ENCODE measurements at regions not wholly inside any gene's neighbourhood (a gene's known extent, or its start where the extent isn't known, plus 50 kb on each side); places are given as distances from the start of the nearest gene placed in this dataset.
"Not testable (repeated sequence)": the region's sequence is repeated elsewhere in the genome, so short reads cannot be mapped to it uniquely, and the experiment has no call there.

DNA sequence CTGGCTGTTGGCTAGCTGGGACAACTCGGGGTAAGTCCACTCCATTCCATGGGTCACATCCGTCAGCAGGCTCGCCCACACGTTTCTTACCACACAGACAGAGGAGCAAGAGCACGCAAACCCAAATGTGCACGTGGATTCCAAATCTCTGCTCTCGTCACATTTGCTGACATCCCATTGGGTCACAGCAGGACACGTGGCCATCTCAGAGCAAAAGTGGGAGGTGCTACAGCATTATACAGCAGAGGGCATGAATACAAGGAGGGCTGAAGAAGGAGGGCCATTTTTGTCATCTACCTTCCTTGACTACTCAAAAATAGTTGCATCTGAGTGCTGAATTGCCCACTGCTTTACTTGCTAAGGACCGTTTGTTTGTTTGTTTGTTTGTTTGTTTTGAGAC lies 84.7 kb downstream of the RBBP6 start:
- CTCF ChIA-PET = no interaction called here
- peaks cover 7% of the 10 kb centered on the region for H3K27me3 Mint-ChIP-seq

DNA sequence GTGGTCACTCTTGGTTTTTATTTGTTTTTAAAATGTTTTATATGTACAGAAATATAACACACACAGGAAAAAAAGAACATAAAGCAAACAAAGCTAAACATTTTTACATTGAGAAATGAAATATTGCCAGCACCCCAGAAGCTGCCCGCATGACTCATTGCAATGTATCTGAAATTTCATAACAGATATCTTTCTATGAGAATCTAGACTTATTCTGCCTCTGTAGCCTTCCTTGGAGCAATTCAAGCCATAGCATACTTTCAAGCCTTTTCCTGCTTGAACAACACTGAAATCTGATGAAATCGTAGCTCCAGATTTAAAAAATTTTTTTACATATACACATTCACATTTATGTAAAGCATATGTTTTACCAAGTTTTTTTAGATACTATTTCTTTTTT lies 86.9 kb downstream of the RBBP6 start:
- Mint-ChIP-seq H3K4me1 (no peaks in the 10 kb centered on the region), H3K36me3 (ENCODE audit: low read depth) (no peaks in the 10 kb centered on the region), H3K27ac (no peak overlapping the region), H3K27me3 (peaks cover 5% of the 10 kb centered on the region), H3K4me3 (no peak overlapping the region), H3K9me3 (no peaks in the 10 kb centered on the region)
- ChIA-PET CTCF (interaction anchor here (0.6 kb wide), 1 partner anchor 763 kb away, joined by 3 read pairs; no protein-coding TSS in a partner anchor), POLR2A (no interaction called here)
- DNase-seq = no peak

More for the DNA sequence above, 84.7 kb downstream of the RBBP6 start:
- POLR2A ChIA-PET = no interaction called here
- H3K9me3 Mint-ChIP-seq = no peaks in the 10 kb centered on the region
- H3K4me1 Mint-ChIP-seq = no peaks in the 10 kb centered on the region
- no peak overlapping the region for H3K27ac Mint-ChIP-seq
- no peak overlapping the region for H3K4me3 Mint-ChIP-seq
- no peaks in the 10 kb centered on the region for H3K36me3 Mint-ChIP-seq (ENCODE audit: low read depth)
- no peak for DNase-seq

DNA sequence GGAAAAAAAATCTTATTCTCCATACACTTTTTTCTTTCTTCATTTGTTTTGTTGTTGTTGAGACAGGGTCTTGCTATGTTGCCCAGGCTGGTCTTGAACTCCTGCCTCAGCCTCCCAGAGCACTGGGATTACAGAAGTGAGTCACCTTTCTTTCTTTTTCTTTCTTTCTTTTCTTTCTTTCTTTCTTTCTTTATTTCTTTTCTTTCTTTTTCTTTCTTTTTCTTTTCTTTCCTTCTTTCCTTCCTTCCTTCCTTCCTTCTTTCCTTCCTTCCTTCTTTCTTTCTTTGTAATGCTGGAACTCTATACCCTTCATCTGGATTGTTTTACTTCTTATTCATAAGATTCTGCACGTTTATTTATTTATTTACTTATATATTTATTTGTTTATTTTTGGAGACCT lies 94.5 kb upstream of the TNRC6A start:
- H3K27ac Mint-ChIP-seq = no peak overlapping the region
- no peaks in the 10 kb centered on the region for H3K4me1 Mint-ChIP-seq
- H3K36me3 Mint-ChIP-seq (ENCODE audit: low read depth) = no peaks in the 10 kb centered on the region
- ChIA-PET CTCF (no interaction called here), POLR2A (no interaction called here)
- no peak overlapping the region for H3K4me3 Mint-ChIP-seq
- peaks cover 5% of the 10 kb centered on the region for H3K27me3 Mint-ChIP-seq
- DNase-seq = no peak
- H3K9me3 Mint-ChIP-seq = no peaks in the 10 kb centered on the region

DNA sequence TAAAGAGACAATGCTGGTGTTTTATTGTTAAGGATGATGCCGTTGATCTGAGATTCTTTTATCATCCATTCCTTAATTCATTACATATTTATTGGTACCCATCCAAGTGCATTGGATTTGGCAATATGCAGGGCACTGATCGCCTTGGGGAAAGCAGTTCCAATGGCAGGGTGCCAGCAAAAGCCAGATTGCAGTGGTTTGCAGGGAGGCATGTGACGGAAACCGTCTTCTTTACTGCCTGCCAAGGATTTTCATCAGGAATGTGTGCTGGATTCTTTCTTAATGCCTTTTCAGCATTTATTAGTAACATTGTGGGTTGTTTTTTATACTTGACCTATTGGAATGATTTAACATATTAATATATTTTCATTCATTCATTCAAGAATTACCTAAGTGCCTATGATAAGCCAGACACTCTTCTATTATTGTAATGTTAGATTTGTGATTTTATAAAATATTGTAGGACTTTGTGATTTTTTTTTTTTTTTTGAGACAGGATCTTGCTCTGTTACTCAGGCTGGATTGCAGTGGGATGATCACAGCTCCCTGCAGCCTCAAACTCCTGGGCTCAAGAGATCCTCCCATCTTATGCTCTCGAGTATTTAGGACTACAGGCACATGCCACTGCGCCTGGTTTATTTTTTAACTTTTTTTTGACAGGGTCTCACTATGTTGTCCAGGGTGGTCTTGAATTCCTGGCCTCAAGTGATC lies 93.4 kb upstream of the TNRC6A start:
- H3K36me3 Mint-ChIP-seq (ENCODE audit: low read depth) = no peaks in the 10 kb centered on the region
- POLR2A ChIA-PET = no interaction called here
- CTCF ChIA-PET = no interaction called here
- DNase-seq = no peak
- H3K27ac Mint-ChIP-seq = no peak overlapping the region
- no peaks in the 10 kb centered on the region for H3K9me3 Mint-ChIP-seq
- H3K4me3 Mint-ChIP-seq = no peak overlapping the region
- no peaks in the 10 kb centered on the region for H3K4me1 Mint-ChIP-seq
- H3K27me3 Mint-ChIP-seq = peaks cover 2% of the 10 kb centered on the region

DNA sequence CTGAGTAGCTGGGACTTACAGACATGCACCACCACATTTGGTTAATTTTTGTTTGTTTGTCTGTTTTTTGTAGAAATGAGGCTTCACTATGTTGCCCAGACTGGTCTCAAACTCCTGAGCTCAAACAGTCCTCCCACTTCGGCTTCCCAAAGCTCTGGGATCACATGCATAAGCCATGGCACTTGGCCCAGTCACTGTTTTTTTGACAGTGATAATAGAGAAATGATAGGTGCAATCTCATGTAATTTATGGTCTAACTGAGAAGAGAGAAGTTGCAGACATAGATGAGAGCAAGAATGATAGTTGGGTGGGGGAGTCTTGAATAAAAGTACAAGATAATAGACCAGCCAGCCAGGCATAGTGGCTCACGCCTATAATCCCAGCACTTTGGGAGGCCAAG lies 89.7 kb upstream of the TNRC6A start:
- ChIA-PET POLR2A (no interaction called here), CTCF (interaction anchor here (0.6 kb wide), 2 partner anchors 131 to 644 kb away, joined by 3 to 4 read pairs; no protein-coding TSS in a partner anchor)
- H3K27me3 Mint-ChIP-seq = no peaks in the 10 kb centered on the region
- no peaks in the 10 kb centered on the region for H3K9me3 Mint-ChIP-seq
- no peaks in the 10 kb centered on the region for H3K36me3 Mint-ChIP-seq (ENCODE audit: low read depth)
- H3K4me1 Mint-ChIP-seq = no peaks in the 10 kb centered on the region
- DNase-seq = no peak
- no peak overlapping the region for H3K27ac Mint-ChIP-seq
- no peak overlapping the region for H3K4me3 Mint-ChIP-seq

DNA sequence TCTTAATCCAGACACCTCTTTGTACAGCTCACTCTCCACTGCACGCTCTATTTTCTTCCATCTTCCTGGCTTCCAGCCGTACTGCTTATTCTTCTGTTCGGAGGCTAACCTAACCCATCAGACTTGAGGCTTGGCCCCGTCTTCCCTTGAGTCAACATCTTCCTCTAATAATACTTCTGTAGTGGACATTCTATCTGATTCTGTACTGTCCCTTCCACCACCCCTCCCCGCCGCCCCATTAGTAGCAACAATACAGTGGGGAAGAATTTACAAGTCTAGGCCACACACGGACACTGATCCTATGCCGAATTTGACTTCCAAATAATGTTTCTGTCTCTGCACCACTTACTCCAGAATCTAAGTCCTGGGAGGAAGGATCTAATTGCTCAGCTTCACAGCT lies 86.0 kb upstream of the TNRC6A start:
- no peak overlapping the region for H3K4me3 Mint-ChIP-seq
- H3K9me3 Mint-ChIP-seq = no peaks in the 10 kb centered on the region
- no peaks in the 10 kb centered on the region for H3K4me1 Mint-ChIP-seq
- ChIA-PET POLR2A (no interaction called here), CTCF (no interaction called here)
- no peak for DNase-seq
- no peak overlapping the region for H3K27ac Mint-ChIP-seq
- no peaks in the 10 kb centered on the region for H3K36me3 Mint-ChIP-seq (ENCODE audit: low read depth)
- H3K27me3 Mint-ChIP-seq = no peaks in the 10 kb centered on the region

DNA sequence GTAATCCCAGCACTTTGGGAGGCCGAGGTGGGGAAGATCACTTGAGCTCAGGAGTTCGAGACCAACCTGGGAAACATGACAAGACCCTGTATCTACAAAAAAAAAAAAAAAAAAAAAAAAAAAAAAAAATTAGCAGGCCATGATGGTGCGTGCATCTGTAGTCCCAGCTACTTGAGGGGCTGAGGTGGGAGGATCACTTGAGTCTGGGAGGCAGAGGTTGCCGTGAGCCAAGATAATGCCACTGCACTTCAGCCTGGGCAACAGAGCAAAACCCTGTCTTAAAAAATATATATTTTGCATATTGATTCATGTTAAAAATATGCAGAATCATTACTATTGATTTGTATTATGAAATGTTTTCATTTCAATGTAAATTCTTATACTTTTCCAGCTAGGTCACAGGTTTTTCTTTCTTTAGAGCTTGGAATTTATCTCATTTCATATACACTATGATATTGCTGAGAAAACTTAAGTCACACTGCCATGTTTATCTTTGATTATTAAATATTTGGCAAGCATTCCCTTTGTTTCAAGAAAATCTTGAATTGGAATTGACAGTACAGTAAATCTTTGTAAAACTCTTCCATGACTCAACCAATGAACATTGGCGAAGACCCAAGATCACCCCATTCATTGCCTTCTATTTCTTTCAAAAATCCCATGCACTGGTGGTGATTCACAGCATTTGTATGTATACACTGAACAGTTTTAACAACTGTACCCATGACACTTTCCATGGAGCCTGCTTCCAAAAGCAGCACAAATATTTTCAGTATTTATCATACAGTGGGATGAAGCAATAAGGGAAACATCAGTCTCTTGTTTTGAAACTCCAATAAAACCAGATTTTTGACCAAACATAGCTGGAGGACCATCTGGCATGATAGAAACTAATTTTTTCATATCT lies 83.5 kb upstream of the TNRC6A start:
- H3K27me3 Mint-ChIP-seq = no peaks in the 10 kb centered on the region
- CTCF ChIA-PET = no interaction called here
- POLR2A ChIA-PET = no interaction called here
- DNase-seq = no peak
- no peaks in the 10 kb centered on the region for H3K36me3 Mint-ChIP-seq (ENCODE audit: low read depth)
- H3K27ac Mint-ChIP-seq = no peak overlapping the region
- no peak overlapping the region for H3K4me3 Mint-ChIP-seq
- H3K9me3 Mint-ChIP-seq = no peaks in the 10 kb centered on the region
- no peaks in the 10 kb centered on the region for H3K4me1 Mint-ChIP-seq

DNA sequence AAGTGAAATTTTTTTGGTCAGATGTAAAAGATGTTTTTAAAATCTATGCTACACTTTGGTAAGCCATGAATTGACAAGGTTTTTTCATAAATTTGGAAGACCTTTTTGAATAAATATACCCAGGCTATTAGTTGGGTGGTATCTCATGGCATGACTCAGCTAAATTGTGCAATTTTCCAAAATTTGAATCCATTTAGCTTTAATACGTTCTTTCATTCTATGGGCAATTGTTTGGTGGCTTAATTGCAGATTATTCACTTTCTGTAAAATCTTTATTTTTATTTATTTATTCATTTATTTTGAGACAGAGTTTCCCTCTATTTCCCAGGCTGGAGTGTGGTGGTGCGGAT lies 82.8 kb upstream of the TNRC6A start:
- no peak overlapping the region for H3K4me3 Mint-ChIP-seq
- no peaks in the 10 kb centered on the region for H3K9me3 Mint-ChIP-seq
- no peak for DNase-seq
- POLR2A ChIA-PET = no interaction called here
- H3K36me3 Mint-ChIP-seq (ENCODE audit: low read depth) = no peaks in the 10 kb centered on the region
- H3K27ac Mint-ChIP-seq = no peak overlapping the region
- no peaks in the 10 kb centered on the region for H3K27me3 Mint-ChIP-seq
- H3K4me1 Mint-ChIP-seq = no peaks in the 10 kb centered on the region
- CTCF ChIA-PET = no interaction called here

DNA sequence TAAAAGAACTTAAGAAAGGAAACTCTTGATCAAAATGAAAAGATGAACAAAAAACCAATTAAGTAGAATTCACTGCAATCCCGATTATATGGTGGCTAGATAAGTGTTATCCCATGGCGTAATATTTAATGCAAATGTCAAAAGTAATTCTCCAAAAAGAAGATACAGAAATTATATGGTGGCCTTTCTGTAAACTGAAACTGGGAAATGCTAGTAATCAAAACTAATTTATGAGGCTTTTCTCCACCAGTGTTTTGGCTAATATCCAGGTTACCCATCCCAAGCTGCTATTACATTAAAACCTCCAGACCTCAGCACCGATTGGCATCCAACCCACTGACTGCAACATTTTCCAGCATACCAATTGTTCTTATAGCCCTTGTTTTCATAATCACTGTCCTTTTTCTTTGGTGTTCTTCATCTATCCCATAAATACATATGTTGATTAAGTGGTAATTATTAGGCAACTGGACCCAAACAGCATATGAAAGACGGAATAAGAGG lies 77.2 kb upstream of the TNRC6A start:
- Mint-ChIP-seq H3K36me3 (ENCODE audit: low read depth) (no peaks in the 10 kb centered on the region), H3K4me3 (no peak overlapping the region), H3K27ac (no peak overlapping the region), H3K4me1 (no peaks in the 10 kb centered on the region), H3K9me3 (no peaks in the 10 kb centered on the region), H3K27me3 (no peaks in the 10 kb centered on the region)
- POLR2A ChIA-PET = no interaction called here
- DNase-seq = no peak
- CTCF ChIA-PET = no interaction called here

DNA sequence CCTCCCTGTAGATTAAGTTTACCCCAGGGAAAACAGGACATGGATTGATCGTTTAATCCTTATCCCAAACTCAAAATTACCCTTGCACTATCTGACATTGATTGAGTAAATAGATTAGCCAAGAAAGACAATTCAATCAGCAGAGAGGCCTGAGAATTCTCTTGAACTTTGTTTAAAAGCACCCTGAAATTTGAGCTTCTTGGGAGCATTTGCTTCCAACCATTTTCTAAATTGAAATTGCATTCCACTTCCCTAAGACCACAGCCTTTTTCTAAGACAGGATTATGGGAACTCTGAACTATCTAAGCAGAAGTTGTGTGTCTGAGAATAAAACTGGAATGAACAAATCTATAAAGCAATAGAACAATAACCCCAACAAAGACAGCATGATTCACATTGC lies 76.6 kb upstream of the TNRC6A start:
- CTCF ChIA-PET = no interaction called here
- Mint-ChIP-seq H3K27me3 (no peaks in the 10 kb centered on the region), H3K36me3 (ENCODE audit: low read depth) (no peaks in the 10 kb centered on the region), H3K4me1 (no peaks in the 10 kb centered on the region), H3K27ac (no peak overlapping the region), H3K4me3 (no peak overlapping the region), H3K9me3 (no peaks in the 10 kb centered on the region)
- POLR2A ChIA-PET = no interaction called here
- no peak for DNase-seq

DNA sequence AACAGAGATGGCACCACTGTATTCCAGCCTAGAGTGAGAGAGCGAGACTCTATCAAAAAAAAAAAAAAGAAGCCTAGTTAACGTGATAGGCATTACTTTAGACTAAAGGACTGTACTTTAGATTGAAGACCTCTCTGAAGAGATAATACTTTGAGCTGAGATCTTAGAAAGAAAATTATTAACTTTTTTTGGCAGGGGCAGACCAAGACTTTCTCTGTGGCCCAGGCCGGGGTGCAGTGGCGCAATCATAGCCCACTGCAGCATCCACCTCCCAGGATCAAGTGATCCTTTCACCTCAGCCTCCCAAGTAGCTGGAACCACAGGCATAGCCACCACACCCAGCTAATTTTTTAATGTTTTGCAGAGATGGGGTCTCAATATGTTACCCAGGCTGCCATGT lies 75.7 kb upstream of the TNRC6A start:
- H3K4me3 Mint-ChIP-seq = no peak overlapping the region
- no peaks in the 10 kb centered on the region for H3K4me1 Mint-ChIP-seq
- no peak for DNase-seq
- no peak overlapping the region for H3K27ac Mint-ChIP-seq
- H3K9me3 Mint-ChIP-seq = no peaks in the 10 kb centered on the region
- POLR2A ChIA-PET = no interaction called here
- H3K27me3 Mint-ChIP-seq = no peaks in the 10 kb centered on the region
- no peaks in the 10 kb centered on the region for H3K36me3 Mint-ChIP-seq (ENCODE audit: low read depth)
- CTCF ChIA-PET = interaction anchor here (0.6 kb wide), 2 partner anchors 759 to 1557 kb away, joined by 3 to 4 read pairs; no protein-coding TSS in a partner anchor

DNA sequence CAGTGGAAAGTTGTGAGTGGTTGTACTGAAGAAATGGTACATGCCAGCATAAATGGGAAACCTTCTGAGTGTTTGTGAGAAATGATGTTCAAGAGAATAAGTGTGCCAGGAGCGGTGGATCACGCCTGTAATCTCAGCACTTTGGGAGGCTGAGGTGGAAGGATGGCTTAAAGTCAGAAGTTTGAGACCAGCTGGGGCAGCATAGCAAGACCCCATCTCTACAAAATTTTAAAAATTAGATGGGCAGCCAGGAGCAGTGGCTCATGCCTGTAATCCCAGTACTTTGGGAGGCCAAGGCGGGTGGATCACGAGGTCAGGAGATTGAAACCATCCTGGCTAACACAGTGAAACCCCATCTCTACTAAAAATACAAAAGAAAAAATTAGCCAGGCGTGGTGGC lies 63.5 kb upstream of the TNRC6A start:
- POLR2A ChIA-PET = not testable (repeated sequence)

DNA sequence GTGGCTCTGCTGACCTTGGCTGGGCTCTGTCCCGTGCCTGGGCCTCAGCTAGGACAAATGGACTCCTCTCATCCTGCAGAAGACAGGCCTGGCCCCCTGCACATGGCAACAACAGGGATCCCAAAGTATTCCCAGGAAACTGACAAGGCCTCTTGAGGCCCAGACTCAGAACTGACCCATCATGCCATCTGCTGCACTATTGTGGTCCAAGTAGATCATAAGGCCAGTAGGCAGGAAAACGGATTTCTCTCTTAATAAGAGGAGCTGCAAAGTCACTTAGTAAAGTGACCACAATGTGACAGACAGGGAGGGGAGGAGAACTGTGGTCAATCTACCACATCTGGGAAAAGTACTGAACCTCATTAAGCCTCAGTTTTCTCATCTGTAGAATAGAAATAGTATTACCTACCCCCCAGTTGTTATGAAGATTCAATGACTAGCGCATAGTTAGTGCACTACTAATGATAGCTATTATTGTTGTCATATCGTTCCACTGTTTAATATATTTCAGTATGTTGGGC lies 62.1 kb upstream of the TNRC6A start:
- Mint-ChIP-seq H3K9me3 (no peaks in the 10 kb centered on the region), H3K27me3 (no peaks in the 10 kb centered on the region), H3K36me3 (ENCODE audit: low read depth) (no peaks in the 10 kb centered on the region), H3K4me1 (peaks cover 15% of the 10 kb centered on the region), H3K27ac (no peak overlapping the region), H3K4me3 (no peak overlapping the region)
- no peak for DNase-seq
- ChIA-PET POLR2A (no interaction called here), CTCF (interaction anchor here (0.7 kb wide), 1 partner anchor 11 kb away, joined by 3 read pairs; no protein-coding TSS in a partner anchor)

More for the DNA sequence above, 63.5 kb upstream of the TNRC6A start:
- not testable (repeated sequence) for H3K4me3 Mint-ChIP-seq; H3K9me3 Mint-ChIP-seq; H3K27me3 Mint-ChIP-seq; DNase-seq; H3K27ac Mint-ChIP-seq; H3K36me3 Mint-ChIP-seq (ENCODE audit: low read depth)
- H3K4me1 Mint-ChIP-seq = peaks cover 15% of the 10 kb centered on the region
- CTCF ChIA-PET = interaction anchor here (0.9 kb wide), 1 partner anchor 10 kb away, joined by 4 read pairs; no protein-coding TSS in a partner anchor

All from activated CD4-positive, alpha-beta T cell treated with anti-CD3 and anti-CD28 coated beads, Interleukin-2, amount 10 ng/mL, durations not matched to agents 7 days and 5 days (primary cell).